SK-N-SH (cell line): ENCODE measurements at regions not wholly inside any gene's neighbourhood (a gene's known extent, or its start where the extent isn't known, plus 50 kb on each side); places are given as distances from the start of the nearest gene placed in this dataset.

Source experiments
- CTCF ChIA-PET: fragments of 300-600, 350-600 bp; formaldehyde crosslinking; extraction: SDS; loops from one replicate; lab custom pipeline; 2021; lab: Yijun Ruan, JAX
- POLR2A ChIA-PET: fragments of 350-600 bp; sonication (Branson Sonifier 250); formaldehyde crosslinking; extraction: SDS; loops from one replicate; lab custom pipeline; 2020; ENCODE audit warnings: antibody characterized with exemption, inconsistent platforms; lab: Yijun Ruan, JAX
- DNase-seq: peaks from one replicate; pipeline ENCODE4 v3.0.0; 2012
- H2AFZ ChIP-seq: fragments of 200-600 bp; sonication (generic); 2 replicates; pipeline ENCODE4 v1.8.1; 2016; ENCODE audit warnings: antibody characterized with exemption, mild to moderate bottlenecking, low read depth
- H3F3A ChIP-seq: fragments of 200-600 bp; sonication (generic); replicated peaks from 2 replicates; pipeline ENCODE3; 2016; ENCODE audit warnings: antibody characterized with exemption, mild to moderate bottlenecking; ENCODE audit not compliant: insufficient read depth
- H3K27ac ChIP-seq, 2 experiments: fragments of 200-500 bp in 1 of 2; fragments of 200-600 bp in 1 of 2; sonication (Bioruptor generic) in 1 of 2; sonication (generic), shearing (Covaris generic) in 1 of 2; 2 replicates each; pipeline versions ENCODE4 v1.5.1 to v1.6.1; 2014 to 2016; ENCODE audit warnings: low read depth in 2 of 2, inconsistent platforms in 1 of 2, low read length in 1 of 2, mild to moderate bottlenecking in 1 of 2, mixed read lengths in 1 of 2
- H3K27me3 ChIP-seq: fragments of 200-600 bp; sonication (generic), shearing (Covaris generic); 2 replicates; pipeline ENCODE4 v1.6.1; 2016; ENCODE audit warnings: mixed run types; ENCODE audit not compliant: insufficient read depth
- H3K36me3 ChIP-seq, 2 experiments: fragments of 200-500 bp in 1 of 2; fragments of 200-600 bp in 1 of 2; sonication (Bioruptor generic) in 1 of 2; sonication (generic) in 1 of 2; replicated peaks in 1 of 2; 2 replicates each; pipeline versions ENCODE3 to v1.5.1; 2014 to 2016; ENCODE audit warnings: low read length in 1 of 2, mild to moderate bottlenecking in 1 of 2; ENCODE audit not compliant: insufficient read depth in 2 of 2, control insufficient read depth in 1 of 2
- H3K4me1 ChIP-seq, 2 experiments: fragments of 200-500 bp in 1 of 2; fragments of 200-600 bp in 1 of 2; sonication (Bioruptor generic) in 1 of 2; sonication (generic), shearing (Covaris generic) in 1 of 2; 2 replicates each; pipeline versions ENCODE4 v1.5.1 to v1.6.1; 2014 to 2016; ENCODE audit warnings: low read depth in 1 of 2, low read length in 1 of 2, mixed run types in 1 of 2; ENCODE audit not compliant: insufficient read depth in 2 of 2, control insufficient read depth in 1 of 2
- H3K4me2 ChIP-seq: fragments of 200-600 bp; sonication (generic), shearing (Covaris generic); 2 replicates; pipeline ENCODE4 v1.6.1; 2017; ENCODE audit warnings: mixed run types
- H3K4me3 ChIP-seq, 2 experiments: fragments of 200-500 bp in 1 of 2; fragments of 200-600 bp in 1 of 2; sonication (Bioruptor generic) in 1 of 2; sonication (generic), shearing (Covaris generic) in 1 of 2; 2 replicates each; pipeline versions ENCODE4 v1.5.1 to v1.8.1; 2014 to 2016; ENCODE audit warnings: low read depth in 2 of 2, inconsistent platforms in 1 of 2, low read length in 1 of 2, mild to moderate bottlenecking in 1 of 2, mixed read lengths in 1 of 2, moderate library complexity in 1 of 2
- H3K79me2 ChIP-seq: fragments of 200-600 bp; sonication (generic); 2 replicates; pipeline ENCODE4 v1.8.1; 2017; ENCODE audit warnings: mild to moderate bottlenecking; ENCODE audit not compliant: insufficient read depth
- H3K9ac ChIP-seq: fragments of 200-600 bp; sonication (generic); 2 replicates; pipeline ENCODE4 v1.6.1; 2017; ENCODE audit warnings: mixed run types
- H3K9me2 ChIP-seq: fragments of 200-600 bp; sonication (generic); 2 replicates; pipeline ENCODE4 v1.6.1; 2017; ENCODE audit warnings: mixed run types
- H3K9me3 ChIP-seq: fragments of 200-600 bp; sonication (generic); 2 replicates; pipeline ENCODE4 v1.6.1; 2017; ENCODE audit warnings: mixed run types, mild to moderate bottlenecking, moderate library complexity
- H4K20me1 ChIP-seq: fragments of 200-600 bp; sonication (generic); 2 replicates; pipeline ENCODE4 v1.6.1; 2017; ENCODE audit warnings: mild to moderate bottlenecking, mixed run types; ENCODE audit not compliant: insufficient read depth
- EP300 ChIP-seq, 2 experiments: IDR thresholded peaks; 2 replicates each; pipeline versions ENCODE4 v1.4.0 to v1.6.1; 2012; ENCODE audit warnings: borderline replicate concordance in 1 of 2, low read depth in 1 of 2, low read length in 1 of 2
- EZH2phosphoT487 ChIP-seq: fragments of 200-600 bp; sonication (generic); IDR thresholded peaks from 2 replicates; pipeline ENCODE4 v1.6.1; 2017; ENCODE audit warnings: low read depth, mixed run types, mild to moderate bottlenecking, antibody characterized with exemption, moderate library complexity, borderline replicate concordance
- FOXM1 ChIP-seq: IDR thresholded peaks from 2 replicates; pipeline ENCODE4 v1.4.0; 2012; ENCODE audit warnings: low read depth, mild to moderate bottlenecking
- GABPA ChIP-seq: IDR thresholded peaks from 2 replicates; pipeline ENCODE4 v1.4.0; 2012; ENCODE audit warnings: low read depth, mild to moderate bottlenecking
- GATA2 ChIP-seq: sonication (generic); formaldehyde crosslinking; IDR thresholded peaks from 2 replicates; pipeline ENCODE4 v1.5.0; 2020; ENCODE audit warnings: mild to moderate bottlenecking, missing genetic modification reagents
- JUND ChIP-seq: IDR thresholded peaks from 2 replicates; pipeline ENCODE4 v1.4.0; 2012
- MEF2A ChIP-seq: IDR thresholded peaks from 2 replicates; pipeline ENCODE4 v1.4.0; 2012; ENCODE audit warnings: low read depth, borderline replicate concordance
- NRF1 ChIP-seq: IDR thresholded peaks from 2 replicates; pipeline ENCODE4 v1.6.1; 2012; ENCODE audit warnings: low read depth, mild to moderate bottlenecking, low read length
- POLR2AphosphoS5 ChIP-seq: IDR thresholded peaks from 2 replicates; pipeline ENCODE4 v1.6.1; 2012; ENCODE audit warnings: low read depth, low read length
- RCOR1 ChIP-seq: fragments of 150-350 bp; IDR thresholded peaks from 2 replicates; pipeline ENCODE4 v1.6.1; 2017; ENCODE audit warnings: antibody characterized with exemption, low read length
- RXRA ChIP-seq: IDR thresholded peaks from 2 replicates; pipeline ENCODE4 v1.4.0; 2012; ENCODE audit warnings: low read depth, mild to moderate bottlenecking, borderline replicate concordance
- TAF1 ChIP-seq: IDR thresholded peaks from 2 replicates; pipeline ENCODE4 v1.6.1; 2012; ENCODE audit warnings: low read depth, mild to moderate bottlenecking, low read length, moderate library complexity, borderline replicate concordance
- TCF12 ChIP-seq: IDR thresholded peaks from 2 replicates; pipeline ENCODE4 v1.4.0; 2012
- TEAD4 ChIP-seq: IDR thresholded peaks from 2 replicates; pipeline ENCODE4 v1.4.0; 2012; ENCODE audit warnings: mild to moderate bottlenecking, borderline replicate concordance; ENCODE audit not compliant: insufficient read depth
- WGBS: methylation state at CpG from one replicate; pipeline ENCODE4 v1.1.6; 2017; ENCODE audit warnings: low lambda C conversion rate; 5-methylcytosine and 5-hydroxymethylcytosine counted together
- TF ChIP-seq, protein P1 (sequence below): IDR thresholded peaks from 2 replicates; pipeline ENCODE4 v1.6.1; 2012; ENCODE audit warnings: mild to moderate bottlenecking, low read depth, low read length, moderate library complexity

GRCh38 chr10:24000271-24000813 is 208.6 kb upstream of the KIAA1217 start:
- TF ChIP-seq GABPA (no peak), TEAD4 (no peak), NRF1 (no peak), FOXM1 (no peak), JUND (no peak), MEF2A (no peak), GATA2 (no peak), TAF1 (no peak), RXRA (no peak), EZH2phosphoT487 (no peak), TCF12 (no peak)
- TF ChIP-seq, protein P1, sequence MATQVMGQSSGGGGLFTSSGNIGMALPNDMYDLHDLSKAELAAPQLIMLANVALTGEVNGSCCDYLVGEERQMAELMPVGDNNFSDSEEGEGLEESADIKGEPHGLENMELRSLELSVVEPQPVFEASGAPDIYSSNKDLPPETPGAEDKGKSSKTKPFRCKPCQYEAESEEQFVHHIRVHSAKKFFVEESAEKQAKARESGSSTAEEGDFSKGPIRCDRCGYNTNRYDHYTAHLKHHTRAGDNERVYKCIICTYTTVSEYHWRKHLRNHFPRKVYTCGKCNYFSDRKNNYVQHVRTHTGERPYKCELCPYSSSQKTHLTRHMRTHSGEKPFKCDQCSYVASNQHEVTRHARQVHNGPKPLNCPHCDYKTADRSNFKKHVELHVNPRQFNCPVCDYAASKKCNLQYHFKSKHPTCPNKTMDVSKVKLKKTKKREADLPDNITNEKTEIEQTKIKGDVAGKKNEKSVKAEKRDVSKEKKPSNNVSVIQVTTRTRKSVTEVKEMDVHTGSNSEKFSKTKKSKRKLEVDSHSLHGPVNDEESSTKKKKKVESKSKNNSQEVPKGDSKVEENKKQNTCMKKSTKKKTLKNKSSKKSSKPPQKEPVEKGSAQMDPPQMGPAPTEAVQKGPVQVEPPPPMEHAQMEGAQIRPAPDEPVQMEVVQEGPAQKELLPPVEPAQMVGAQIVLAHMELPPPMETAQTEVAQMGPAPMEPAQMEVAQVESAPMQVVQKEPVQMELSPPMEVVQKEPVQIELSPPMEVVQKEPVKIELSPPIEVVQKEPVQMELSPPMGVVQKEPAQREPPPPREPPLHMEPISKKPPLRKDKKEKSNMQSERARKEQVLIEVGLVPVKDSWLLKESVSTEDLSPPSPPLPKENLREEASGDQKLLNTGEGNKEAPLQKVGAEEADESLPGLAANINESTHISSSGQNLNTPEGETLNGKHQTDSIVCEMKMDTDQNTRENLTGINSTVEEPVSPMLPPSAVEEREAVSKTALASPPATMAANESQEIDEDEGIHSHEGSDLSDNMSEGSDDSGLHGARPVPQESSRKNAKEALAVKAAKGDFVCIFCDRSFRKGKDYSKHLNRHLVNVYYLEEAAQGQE = no peak
- ChIA-PET POLR2A (no interaction called here), CTCF (no interaction called here)
- no peak for DNase-seq
- no peak overlapping the region for H3K27ac ChIP-seq
- no peaks in the 10 kb centered on the region for H3K36me3 ChIP-seq
- H3K79me2 ChIP-seq = no peaks in the 10 kb centered on the region
- H3F3A ChIP-seq = no peaks in the 10 kb centered on the region
- no peaks in the 10 kb centered on the region for H3K9me2 ChIP-seq
- WGBS = 54% methylated on average over 8 of the region's 8 CpGs
- H3K4me3 ChIP-seq = no peak overlapping the region
- H3K4me2 ChIP-seq = no peak overlapping the region
- no peak overlapping the region for H2AFZ ChIP-seq
- H3K4me1 ChIP-seq = no peaks in the 10 kb centered on the region; a peak in 1 of 4 replicates
- H4K20me1 ChIP-seq = no peaks in the 10 kb centered on the region
- no peak overlapping the region for H3K9ac ChIP-seq
- H3K9me3 ChIP-seq = no peaks in the 10 kb centered on the region
- H3K27me3 ChIP-seq = no peaks in the 10 kb centered on the region

DNA sequence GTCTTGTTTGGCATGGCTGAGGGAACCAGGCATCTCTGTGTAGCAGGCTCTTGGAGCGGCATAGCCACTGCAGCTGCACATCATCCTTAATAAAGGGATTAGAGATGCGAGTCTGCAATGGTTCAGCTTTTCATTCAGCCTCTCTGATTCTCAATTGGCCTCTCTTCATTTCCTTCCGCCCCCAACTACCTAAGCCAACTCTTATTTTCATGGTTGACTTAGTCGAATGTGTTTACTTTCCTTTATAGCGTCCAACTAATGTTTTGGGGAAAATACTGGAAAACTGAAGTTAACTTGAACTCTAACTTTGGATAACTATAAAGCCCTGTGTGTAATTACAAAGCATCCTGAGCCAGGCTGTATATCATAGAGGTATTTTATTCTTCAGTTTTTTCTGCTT is 202.2 kb upstream of the KIAA1217 start:
- no peaks in the 10 kb centered on the region for H3K36me3 ChIP-seq
- no peak overlapping the region for H3K4me2 ChIP-seq
- H3K9me3 ChIP-seq = no peaks in the 10 kb centered on the region
- no peak overlapping the region for H3K9ac ChIP-seq
- H3K27me3 ChIP-seq = no peaks in the 10 kb centered on the region
- H3K27ac ChIP-seq = no peak overlapping the region
- no peaks in the 10 kb centered on the region for H3K79me2 ChIP-seq
- 67% methylated on average over 5 of the region's 5 CpGs for WGBS
- peaks cover 12 to 18% of the 10 kb centered on the region in 2 experiments; a peak in 3 of 4 replicates for H3K4me1 ChIP-seq
- DNase-seq = no peak
- TF ChIP-seq POLR2AphosphoS5 (no peak), TEAD4 (no peak), RCOR1 (no peak), EP300 (IDR thresholded peaks at IDR 0.05; ENCODE audit: borderline replicate concordance in 1 of 2, low read depth in 1 of 2, low read length in 1 of 2) (no peak), NRF1 (no peak)
- H3K9me2 ChIP-seq = no peaks in the 10 kb centered on the region
- no peak overlapping the region for H2AFZ ChIP-seq
- ChIA-PET POLR2A (no interaction called here), CTCF (interaction anchor here (3.7 kb wide), 1 partner anchor 12 kb away, joined by 18 read pairs; no protein-coding TSS in a partner anchor)
- no peaks in the 10 kb centered on the region for H4K20me1 ChIP-seq
- no peaks in the 10 kb centered on the region for H3F3A ChIP-seq
- H3K4me3 ChIP-seq = no peak overlapping the region
